ENCODE measurements at regions not wholly inside any gene's neighbourhood (a gene's known extent, or its start where the extent isn't known, plus 50 kb on each side); places are given as distances from the start of the nearest gene placed in this dataset.

- ATAC-seq (no peak), DNase-seq (ENCODE audit: low read depth in 1 of 2, low spot score in 1 of 2) (no peak), FAIRE-seq (no peak)
- H3K4me1 ChIP-seq = no peaks in the 10 kb centered on the region
- POLR2A ChIA-PET = no interaction called here
- no peak overlapping the region for H3K27ac ChIP-seq
- H3K4me2 ChIP-seq = no peak overlapping the region
- TF ChIP-seq SMC3 (IDR thresholded peaks at IDR 0.05) (no peak), JUN (IDR thresholded peaks at IDR 0.05) (no peak), FOXS1 (CRISPR knock-in tag; IDR thresholded peaks at IDR 0.05) (no peak), ZFP36 (IDR thresholded peaks at IDR 0.05; ENCODE audit: borderline replicate concordance, partially characterized antibody) (no peak), NPAS2 (CRISPR knock-in tag; IDR thresholded peaks at IDR 0.05; ENCODE audit: borderline replicate concordance) (no peak), HMGXB4 (CRISPR knock-in tag; IDR thresholded peaks at IDR 0.05; ENCODE audit: borderline replicate concordance) (no peak), EHMT2 (IDR thresholded peaks at IDR 0.05; ENCODE audit: low read depth) (no peak), CHD4 (IDR thresholded peaks at IDR 0.05; ENCODE audit: borderline replicate concordance) (no peak), FOSB (CRISPR knock-in tag; IDR thresholded peaks at IDR 0.05) (no peak), NR3C1 (IDR thresholded peaks at IDR 0.05) (no peak), POLR2AphosphoS2 (conservative IDR thresholded peaks at IDR 0.05; ENCODE audit: low read length) (no peak), BHLHE40 (IDR thresholded peaks at IDR 0.05; ENCODE audit: low read depth, low read length) (no peak), RAD21 (conservative IDR thresholded peaks at IDR 0.05 in 1 of 2, IDR thresholded peaks at IDR 0.05 in 1 of 2) (no peak), CTCF (IDR thresholded peaks at IDR 0.05) (no peak)
- WGBS (ENCODE audit: missing lambda C conversion rate) = 0% methylated on average over 1 of the region's 3 CpGs
- CTCF ChIA-PET = interaction anchor here (0.8 kb wide), 1 partner anchor 15 kb away, joined by 3 read pairs; no protein-coding TSS in a partner anchor
- no peaks in the 10 kb centered on the region for H3K9me3 ChIP-seq
- no peak overlapping the region for H3K4me3 ChIP-seq
Observed at GRCh38 chr6:15779726-15780125, 116.9 kb upstream of the DTNBP1 start.

- FAIRE-seq (no peak), DNase-seq (ENCODE audit: low read depth in 1 of 2, low spot score in 1 of 2) (no peak), ATAC-seq (no peak)
- ChIA-PET CTCF (interaction anchor here (1.3 kb wide), 1 partner anchor 352 kb away, joined by 3 read pairs; the partner anchor contains the start of gene MYLIP), POLR2A (interaction anchor here (1.3 kb wide), 1 partner anchor 352 kb away, joined by 3 read pairs; the partner anchor contains the start of gene MYLIP)
- Histone ChIP-seq H3K27ac (no peak overlapping the region), H3K9me3 (no peaks in the 10 kb centered on the region), H3K4me2 (no peak overlapping the region), H3K4me3 (no peak overlapping the region), H3K4me1 (no peaks in the 10 kb centered on the region)
- TF ChIP-seq ESRRA (IDR thresholded peaks at IDR 0.05; ENCODE audit: borderline replicate concordance, low read length) (no peak), HOXB13 (CRISPR knock-in tag; IDR thresholded peaks at IDR 0.05; ENCODE audit: low read depth) (no peak), JUNB (IDR thresholded peaks at IDR 0.05) (no peak), ZFP36 (IDR thresholded peaks at IDR 0.05; ENCODE audit: borderline replicate concordance, partially characterized antibody) (no peak), CHD4 (IDR thresholded peaks at IDR 0.05; ENCODE audit: borderline replicate concordance) (no peak), MYC (IDR thresholded peaks at IDR 0.05; ENCODE audit: borderline replicate concordance, low read length) (no peak), FOSB (CRISPR knock-in tag; IDR thresholded peaks at IDR 0.05) (no peak), HDAC2 (IDR thresholded peaks at IDR 0.05) (no peak), FOXS1 (CRISPR knock-in tag; IDR thresholded peaks at IDR 0.05) (no peak), MAX (IDR thresholded peaks at IDR 0.05) (no peak), POLR2A (IDR thresholded peaks at IDR 0.05; ENCODE audit: low read length) (no peak), MAFK (IDR thresholded peaks at IDR 0.05; ENCODE audit: partially characterized antibody) (no peak), NPAS2 (CRISPR knock-in tag; IDR thresholded peaks at IDR 0.05; ENCODE audit: borderline replicate concordance) (no peak), CBX8 (IDR thresholded peaks at IDR 0.05) (no peak), ZSCAN20 (CRISPR knock-in tag; IDR thresholded peaks at IDR 0.05) (no peak), EHF (CRISPR knock-in tag; IDR thresholded peaks at IDR 0.05) (no peak), RARB (CRISPR knock-in tag; IDR thresholded peaks at IDR 0.05) (no peak), KDM5A (IDR thresholded peaks at IDR 0.05) (no peak), RNF2 (IDR thresholded peaks at IDR 0.05; ENCODE audit: borderline replicate concordance, low read depth) (no peak)
- WGBS (ENCODE audit: missing lambda C conversion rate) = 31% methylated on average over 2 of the region's 2 CpGs
Observed at GRCh38 chr6:15776458-15776980, 113.7 kb upstream of the DTNBP1 start.

All from A549 (cell line).